GM12891 (cell line): ENCODE measurements at regions not wholly inside any gene's neighbourhood (a gene's known extent, or its start where the extent isn't known, plus 50 kb on each side); places are given as distances from the start of the nearest gene placed in this dataset.

ENCODE experiments used
- DNase-seq: peaks from one replicate; pipeline ENCODE4 v3.0.0; 2011; ENCODE audit warnings: low spot score; ENCODE audit not compliant: insufficient read length
- FAIRE-seq: peaks from 2 replicates; lab custom pipeline; 2011; peaks lifted over from hg19 to GRCh38; lab: Jason Lieb, UNC
- PAX5 ChIP-seq: IDR thresholded peaks from 2 replicates; pipeline ENCODE4 v1.6.1; 2011; ENCODE audit warnings: low read length, moderate library complexity, mild to moderate bottlenecking; ENCODE audit not compliant: insufficient read depth, severe bottlenecking
- POLR2A ChIP-seq: IDR thresholded peaks from 2 replicates; pipeline ENCODE4 v1.6.1; 2011; ENCODE audit warnings: low read depth, low read length, control low read depth
- POLR2AphosphoS5 ChIP-seq: IDR thresholded peaks from 2 replicates; pipeline ENCODE4 v1.6.1; 2011; ENCODE audit warnings: low read depth, low read length, control low read depth
- POU2F2 ChIP-seq: IDR thresholded peaks from 2 replicates; pipeline ENCODE4 v1.6.1; 2011; ENCODE audit warnings: low read depth, mild to moderate bottlenecking, control low read depth, low read length, moderate library complexity
- SPI1 ChIP-seq: IDR thresholded peaks from 2 replicates; pipeline ENCODE4 v1.6.1; 2011; ENCODE audit warnings: low read depth, low read length, control low read depth
- TAF1 ChIP-seq: IDR thresholded peaks from 2 replicates; pipeline ENCODE4 v1.6.1; 2011; ENCODE audit warnings: low read depth, low read length, control low read depth

- no peak for FAIRE-seq
- DNase-seq, result no peak
- TF ChIP-seq POLR2A, result no peak
- no peak for TF ChIP-seq POU2F2
- no peak for TF ChIP-seq SPI1
- TF ChIP-seq TAF1, result no peak
- no peak for TF ChIP-seq PAX5
These were observed 95.2 kb upstream of the TIAM2 start for GRCh38 chr6:154899824-154900463.

GRCh38 chr6:154901876-154902552 lies 93.1 kb upstream of the TIAM2 start:
- DNase-seq, result no peak
- TF ChIP-seq TAF1 (no peak), SPI1 (no peak), POU2F2 (no peak), POLR2A (no peak), PAX5 (no peak), POLR2AphosphoS5 (no peak)
- no peak for FAIRE-seq

GRCh38 chr6:154907291-154907690 lies 87.8 kb upstream of the TIAM2 start:
- TF ChIP-seq PAX5 (no peak), SPI1 (no peak), POU2F2 (no peak), TAF1 (no peak), POLR2AphosphoS5 (no peak), POLR2A (no peak)
- no peak for DNase-seq
- FAIRE-seq, result no peak

- no peak for TF ChIP-seq POU2F2
- TF ChIP-seq TAF1, result no peak
- no peak for TF ChIP-seq PAX5
- TF ChIP-seq POLR2AphosphoS5, result no peak
- no peak for TF ChIP-seq SPI1
- no peak for TF ChIP-seq POLR2A
- FAIRE-seq (no peak), DNase-seq (no peak)
These were observed 86.4 kb upstream of the TIAM2 start for GRCh38 chr6:154908723-154909122.

- TF ChIP-seq SPI1 (no peak), POU2F2 (no peak), TAF1 (no peak), PAX5 (no peak)
- DNase-seq, result no peak
- no peak for FAIRE-seq
These were observed 85.8 kb upstream of the TIAM2 start for GRCh38 chr6:154909311-154909710.

GRCh38 chr6:154909821-154910220 lies 85.3 kb upstream of the TIAM2 start:
- TF ChIP-seq POU2F2 (no peak), POLR2AphosphoS5 (no peak), POLR2A (no peak), SPI1 (no peak), PAX5 (no peak), TAF1 (no peak)
- DNase-seq (no peak), FAIRE-seq (no peak)

GRCh38 chr6:154914288-154914687 lies 80.8 kb upstream of the TIAM2 start:
- TF ChIP-seq POLR2AphosphoS5, result no peak
- TF ChIP-seq POU2F2, result no peak
- TF ChIP-seq TAF1, result no peak
- FAIRE-seq (no peak), DNase-seq (no peak)

- FAIRE-seq (no peak), DNase-seq (no peak)
- no peak for TF ChIP-seq TAF1
- no peak for TF ChIP-seq POLR2A
- TF ChIP-seq SPI1, result no peak
- no peak for TF ChIP-seq POLR2AphosphoS5
- no peak for TF ChIP-seq POU2F2
- TF ChIP-seq PAX5, result no peak
These were observed 78.3 kb upstream of the TIAM2 start for GRCh38 chr6:154916857-154917256.

- DNase-seq, result no peak
- FAIRE-seq, result no peak
- TF ChIP-seq POU2F2 (no peak), PAX5 (no peak), TAF1 (no peak), POLR2A (no peak), SPI1 (no peak), POLR2AphosphoS5 (no peak)
These were observed 77.2 kb upstream of the TIAM2 start for GRCh38 chr6:154917941-154918340.

- DNase-seq (no peak), FAIRE-seq (no peak)
- no peak for TF ChIP-seq POLR2AphosphoS5
- no peak for TF ChIP-seq SPI1
- no peak for TF ChIP-seq POLR2A
- TF ChIP-seq TAF1, result no peak
- no peak for TF ChIP-seq PAX5
- TF ChIP-seq POU2F2, result no peak
These were observed 75.3 kb upstream of the TIAM2 start for GRCh38 chr6:154919806-154920205.
